ENCODE measurements at regions not wholly inside any gene's neighbourhood (a gene's known extent, or its start where the extent isn't known, plus 50 kb on each side); places are given as distances from the start of the nearest gene placed in this dataset.
"Not testable (repeated sequence)": the region's sequence is repeated elsewhere in the genome, so short reads cannot be mapped to it uniquely, and the experiment has no call there.

DNA sequence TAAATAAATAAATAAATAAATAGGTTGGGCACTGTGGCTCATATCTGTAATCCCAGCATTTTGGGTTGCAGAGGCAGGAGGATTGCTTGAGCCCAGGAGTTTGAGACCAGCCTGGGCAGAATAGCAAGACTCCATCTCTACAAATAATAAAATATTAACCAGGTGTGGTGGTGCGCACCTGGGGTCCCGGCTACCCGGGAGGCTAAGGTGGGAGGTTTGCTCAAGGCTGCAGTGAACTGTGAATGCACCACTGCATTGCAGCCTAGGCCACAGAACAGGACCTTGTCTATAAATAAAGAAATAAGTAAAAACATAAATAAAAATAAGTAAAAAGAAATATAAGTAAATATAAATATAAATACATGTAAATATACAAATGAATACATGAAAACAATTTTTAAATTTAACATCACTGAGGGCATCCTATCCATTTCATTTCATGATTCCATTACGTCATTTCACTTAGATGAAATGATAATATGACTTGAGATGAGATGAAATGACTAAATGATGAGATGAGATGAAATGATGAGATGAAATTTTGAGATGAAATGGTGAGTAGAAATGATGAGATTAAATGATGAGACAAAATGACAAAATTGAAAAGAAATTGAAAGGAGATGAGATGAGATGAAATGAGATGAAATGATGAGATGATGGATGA, 233.4 kb downstream of the GOLGA6L6 start:
- DNase-seq (ENCODE audit: low spot score), result not testable (repeated sequence)

GRCh38 chr15:20307137-20307536, 234.5 kb downstream of the GOLGA6L6 start:
- not testable (repeated sequence) for DNase-seq (ENCODE audit: low spot score)

- DNase-seq (ENCODE audit: low spot score), result not testable (repeated sequence)
Observed at GRCh38 chr15:20306497-20307106, 235.0 kb downstream of the GOLGA6L6 start.

DNA sequence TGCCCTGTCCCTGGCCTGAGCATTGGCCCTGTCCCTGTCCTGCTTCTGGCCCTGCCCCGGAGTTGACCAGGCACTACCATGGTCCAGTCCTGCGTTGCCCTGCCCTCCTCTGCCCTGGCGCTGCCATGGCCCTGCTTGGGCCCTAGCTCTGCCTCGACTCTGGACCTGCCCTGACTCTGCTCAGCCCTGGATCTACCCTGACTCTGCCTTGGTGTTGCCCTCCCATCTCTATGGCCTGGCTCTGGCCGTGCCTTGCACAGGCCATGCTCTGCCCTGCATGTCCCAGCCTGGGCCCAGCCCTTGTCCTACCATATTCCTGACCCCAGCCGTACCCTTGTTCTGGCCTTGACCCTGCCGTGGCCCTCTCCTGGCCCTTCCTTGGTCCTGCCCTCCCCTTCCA, 235.7 kb downstream of the GOLGA6L6 start:
- DNase-seq (ENCODE audit: low spot score), result not testable (repeated sequence)

DNA sequence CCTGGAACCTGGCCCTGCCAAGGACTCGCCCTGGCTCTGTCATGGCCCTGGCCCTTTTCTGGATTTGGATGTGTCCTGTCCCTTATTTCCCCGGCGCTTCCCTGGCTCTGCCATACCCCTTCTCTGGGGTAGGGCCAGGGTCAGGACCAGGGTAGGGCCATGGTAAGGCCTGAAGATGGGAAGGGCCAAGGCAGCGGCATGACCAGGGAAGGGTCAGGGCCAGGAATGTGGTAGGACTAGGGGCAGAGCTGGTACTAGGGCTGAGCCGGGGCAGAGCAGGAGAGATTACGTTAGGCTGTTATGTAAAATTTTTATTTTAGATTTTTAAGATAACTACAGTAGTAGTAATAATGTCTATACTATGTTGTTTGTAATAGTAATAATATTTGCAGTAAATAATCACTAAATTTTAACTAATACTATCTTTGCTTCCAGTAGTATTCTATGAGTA, 236.6 kb downstream of the GOLGA6L6 start:
- DNase-seq (ENCODE audit: low spot score), result not testable (repeated sequence)

DNA sequence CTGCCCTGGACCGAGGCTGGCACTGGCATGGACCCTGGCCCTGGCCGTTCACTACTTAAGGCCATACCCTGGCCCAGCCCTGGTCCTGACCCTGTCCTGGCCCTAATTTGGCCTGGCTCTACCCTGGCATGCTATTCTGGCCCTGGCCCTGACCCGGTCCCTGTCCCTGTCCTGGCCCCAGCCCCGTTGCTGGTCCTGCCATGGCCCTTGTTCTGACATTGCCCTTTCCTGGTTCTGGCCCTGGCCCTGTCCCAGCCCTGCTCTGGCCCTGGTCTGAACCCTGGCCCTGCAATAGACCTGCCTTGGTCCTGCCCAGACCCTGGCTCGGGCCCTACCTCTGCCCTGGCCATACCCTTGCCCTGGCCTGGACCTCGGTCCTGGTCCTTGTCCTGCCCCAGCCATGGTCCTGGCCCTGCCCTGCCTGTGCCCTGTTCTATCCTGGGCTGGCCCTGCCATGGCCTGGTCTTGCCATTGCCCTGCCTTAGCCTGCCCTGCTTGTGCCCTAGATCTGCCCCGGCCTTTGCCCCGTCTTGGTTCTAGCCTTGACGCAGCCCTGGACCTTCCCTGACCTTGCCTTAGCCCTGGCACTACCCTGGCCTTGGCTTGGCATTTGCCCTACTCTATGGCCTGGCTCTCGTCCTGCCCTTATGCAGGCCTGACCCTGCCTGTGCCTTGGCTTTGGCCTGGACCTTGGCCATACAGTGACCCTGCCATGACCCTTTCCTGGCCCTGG, 237.2 kb downstream of the GOLGA6L6 start:
- not testable (repeated sequence) for DNase-seq (ENCODE audit: low spot score)

GRCh38 chr15:20303248-20304171, 238.1 kb downstream of the GOLGA6L6 start:
- DNase-seq (ENCODE audit: low spot score), result not testable (repeated sequence)

DNA sequence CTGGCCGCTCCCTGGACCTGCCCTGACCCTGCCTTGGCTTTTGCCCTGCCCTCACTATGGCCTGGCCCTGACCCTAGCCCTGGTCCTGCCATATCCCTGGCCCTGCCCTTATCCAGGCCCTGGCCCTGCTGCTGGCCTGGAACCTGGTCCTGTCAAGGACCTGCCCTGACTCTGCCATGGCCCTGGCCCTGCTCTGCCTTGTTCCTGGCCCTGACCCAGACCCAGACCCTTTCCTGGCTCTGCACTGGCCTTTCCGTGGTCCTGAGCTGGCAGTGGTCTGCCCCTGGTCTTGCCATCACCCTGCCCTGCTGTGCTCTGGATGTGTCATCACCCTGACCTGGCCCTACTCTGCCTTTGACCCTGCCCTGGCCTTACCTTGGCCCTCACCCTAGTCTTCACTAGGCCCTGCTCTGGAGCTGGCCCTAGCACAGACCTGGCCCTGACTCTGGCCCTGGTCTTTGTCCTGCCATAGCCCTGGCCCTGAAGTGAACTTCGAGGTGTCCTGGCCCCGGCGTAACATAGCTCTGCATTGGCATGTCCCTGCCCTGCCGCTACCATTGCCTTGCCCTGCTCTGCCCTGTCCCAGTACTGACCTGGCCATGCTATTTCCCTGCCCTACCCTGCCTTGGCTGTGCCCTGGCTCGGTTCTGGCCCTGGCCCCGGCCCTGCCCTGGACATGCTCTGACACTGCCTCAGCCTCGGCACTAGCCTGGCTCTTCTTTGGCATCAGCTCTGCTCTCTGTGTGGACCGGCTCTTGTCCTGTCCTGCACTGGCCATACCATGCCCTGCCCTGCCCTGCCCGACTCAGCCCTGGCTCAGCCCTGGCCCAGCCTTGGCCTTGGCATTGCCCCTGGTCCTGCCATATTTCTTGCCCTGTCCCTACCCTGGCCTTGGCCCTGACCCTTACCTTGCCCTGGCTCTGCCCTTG, 239.2 kb downstream of the GOLGA6L6 start:
- DNase-seq (ENCODE audit: low spot score), result not testable (repeated sequence)

DNA sequence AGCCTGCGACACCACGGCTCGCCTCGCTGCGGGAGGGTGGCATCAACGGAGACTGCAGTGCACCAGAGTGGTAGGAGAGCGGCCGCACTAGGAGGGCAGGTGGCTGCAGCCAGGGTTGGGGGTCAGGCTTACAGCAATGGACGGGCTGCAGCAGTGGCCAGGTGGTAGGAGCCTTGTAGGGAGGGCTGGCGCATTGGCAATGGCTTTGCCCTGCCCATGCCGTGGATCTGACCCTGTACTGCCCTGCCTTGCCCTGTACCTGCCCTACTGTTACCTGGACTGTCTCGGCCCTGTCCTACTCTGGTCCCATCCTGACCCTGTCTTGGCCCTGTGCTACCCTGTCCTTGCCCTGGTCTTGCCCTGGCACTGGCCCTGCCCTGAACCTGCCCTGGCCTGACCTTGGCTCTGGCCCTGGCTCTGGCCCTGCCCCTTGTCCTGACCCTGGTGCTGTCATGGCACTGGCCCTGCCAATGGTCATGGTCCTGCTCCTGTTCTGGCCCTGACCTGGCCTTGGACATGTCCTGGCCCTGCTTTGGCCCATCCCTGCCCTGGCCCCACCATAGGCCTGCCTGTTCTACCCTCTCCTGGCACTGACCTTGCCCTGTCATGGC, 240.0 kb downstream of the GOLGA6L6 start:
- not testable (repeated sequence) for DNase-seq (ENCODE audit: low spot score)

GRCh38 chr15:20301041-20301390, 240.6 kb downstream of the GOLGA6L6 start:
- DNase-seq (ENCODE audit: low spot score), result not testable (repeated sequence)

DNA sequence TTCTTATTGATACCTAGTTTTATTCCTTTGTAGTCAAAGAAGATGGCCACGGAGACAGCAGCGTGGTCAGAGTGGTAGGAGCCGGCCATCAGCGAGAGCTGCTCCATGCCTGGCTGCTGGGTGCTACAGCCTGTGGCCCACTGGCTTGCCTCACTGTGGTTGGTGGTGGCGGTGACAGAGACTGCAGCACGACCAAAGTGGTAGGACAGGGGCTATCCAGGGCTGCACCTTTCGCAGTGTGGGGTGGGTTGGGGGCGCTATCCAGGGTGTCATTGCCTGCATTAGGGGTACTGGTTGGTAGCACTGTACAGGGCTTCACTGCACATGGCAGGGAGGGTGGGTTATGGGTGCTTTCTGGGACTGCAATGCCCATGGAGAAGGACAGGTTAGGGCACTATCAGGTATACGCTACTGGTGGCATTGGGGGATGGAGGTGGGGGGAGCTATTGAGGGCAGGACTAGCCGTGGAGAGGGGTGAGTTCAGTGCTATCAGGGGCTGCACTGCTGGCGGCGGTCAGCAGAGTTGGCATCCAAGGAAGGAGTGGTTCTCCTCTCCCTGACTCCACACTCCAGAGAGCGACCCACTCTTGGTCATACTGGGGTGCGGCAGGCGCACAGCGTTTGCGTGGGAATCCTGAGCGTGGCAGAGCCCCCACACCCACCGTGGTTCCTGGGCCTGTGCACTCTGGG, 241.1 kb downstream of the GOLGA6L6 start:
- not testable (repeated sequence) for DNase-seq (ENCODE audit: low spot score)

GRCh38 chr15:20297603-20298123, 243.9 kb downstream of the GOLGA6L6 start:
- not testable (repeated sequence) for DNase-seq (ENCODE audit: low spot score)

- not testable (repeated sequence) for DNase-seq (ENCODE audit: low spot score)
Observed at GRCh38 chr15:20296261-20296660, 245.3 kb downstream of the GOLGA6L6 start.

- DNase-seq (ENCODE audit: low spot score), result no peak
Observed at GRCh38 chr15:20295238-20295811, 246.3 kb downstream of the GOLGA6L6 start.

GRCh38 chr15:20294651-20295237, 246.9 kb downstream of the GOLGA6L6 start:
- no peak for DNase-seq (ENCODE audit: low spot score)

GRCh38 chr15:20292422-20293005, 249.1 kb downstream of the GOLGA6L6 start:
- not testable (repeated sequence) for DNase-seq (ENCODE audit: low spot score)

GRCh38 chr15:20291616-20292015, 250.0 kb downstream of the GOLGA6L6 start:
- DNase-seq (ENCODE audit: low spot score), result not testable (repeated sequence)

DNA sequence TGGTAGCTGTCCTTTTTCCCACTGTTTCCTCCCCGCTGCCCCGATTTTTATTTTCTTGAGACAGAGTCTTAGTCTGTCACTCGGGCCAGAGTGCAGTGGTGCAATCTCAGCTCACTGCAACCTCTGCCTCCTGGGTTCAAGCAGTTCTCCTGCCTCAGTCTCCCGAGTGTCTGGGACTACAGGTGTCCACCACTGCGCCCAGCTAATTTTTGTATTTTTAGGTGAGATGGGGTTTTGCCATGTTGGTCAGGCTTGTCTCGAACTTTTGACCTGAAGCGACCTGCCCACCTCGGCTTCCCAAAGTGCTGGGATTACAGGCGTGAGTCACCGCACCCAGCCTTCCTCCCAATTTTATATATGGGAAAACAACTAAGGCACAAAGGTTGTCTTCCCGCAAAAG, 251.0 kb downstream of the GOLGA6L6 start:
- not testable (repeated sequence) for DNase-seq (ENCODE audit: low spot score)

Measured in HuH-7 (cell line).